Rectal smooth muscle tissue (tissue), 1 donor: ENCODE measurements at regions not wholly inside any gene's neighbourhood (a gene's known extent, or its start where the extent isn't known, plus 50 kb on each side); places are given as distances from the start of the nearest gene placed in this dataset.
"Not testable (repeated sequence)": the region's sequence is repeated elsewhere in the genome, so short reads cannot be mapped to it uniquely, and the experiment has no call there.

Experiments
- H3K27ac ChIP-seq: one replicate; pipeline ENCODE4 v1.7.0; 2013; ENCODE audit warnings: low read depth, low read length, inconsistent platforms
- H3K27me3 ChIP-seq: one replicate; pipeline ENCODE4 v1.7.0; 2013; ENCODE audit warnings: low read length; ENCODE audit not compliant: control insufficient read depth, insufficient read depth
- H3K36me3 ChIP-seq: one replicate; pipeline ENCODE4 v1.7.0; 2013; ENCODE audit warnings: low read length; ENCODE audit not compliant: control insufficient read depth, insufficient read depth
- H3K4me1 ChIP-seq: one replicate; pipeline ENCODE4 v1.7.0; 2013; ENCODE audit warnings: low read length; ENCODE audit not compliant: control insufficient read depth, insufficient read depth
- H3K4me3 ChIP-seq: one replicate; pipeline ENCODE4 v1.7.0; 2013; ENCODE audit warnings: low read length
- H3K9ac ChIP-seq: one replicate; pipeline ENCODE4 v1.7.0; 2013; ENCODE audit warnings: low read length

DNA sequence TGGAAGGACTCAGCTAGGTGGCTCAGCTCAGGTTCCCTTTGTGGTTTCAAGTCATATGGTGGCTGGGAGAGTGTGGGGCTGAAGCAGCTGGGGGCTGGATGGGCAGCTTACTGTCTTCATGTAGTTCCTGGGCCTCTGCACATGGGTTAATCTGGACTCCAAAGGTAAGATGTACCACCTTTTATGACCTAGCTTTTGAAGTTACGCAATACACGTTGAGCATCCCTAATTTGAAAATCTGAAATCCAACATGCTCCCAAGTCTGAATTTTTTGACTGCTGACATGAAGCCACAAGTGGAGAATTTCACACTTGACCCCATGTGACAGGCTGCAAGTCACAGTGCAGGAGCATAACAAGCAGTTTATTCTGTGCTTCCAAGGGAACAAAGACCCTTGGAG, 173.7 kb downstream of the KBTBD8 start:
- Histone ChIP-seq H3K4me1 (no peaks in the 10 kb centered on the region), H3K4me3 (no peak overlapping the region), H3K9ac (no peak overlapping the region), H3K27ac (no peak overlapping the region), H3K36me3 (no peaks in the 10 kb centered on the region), H3K27me3 (no peaks in the 10 kb centered on the region)

DNA sequence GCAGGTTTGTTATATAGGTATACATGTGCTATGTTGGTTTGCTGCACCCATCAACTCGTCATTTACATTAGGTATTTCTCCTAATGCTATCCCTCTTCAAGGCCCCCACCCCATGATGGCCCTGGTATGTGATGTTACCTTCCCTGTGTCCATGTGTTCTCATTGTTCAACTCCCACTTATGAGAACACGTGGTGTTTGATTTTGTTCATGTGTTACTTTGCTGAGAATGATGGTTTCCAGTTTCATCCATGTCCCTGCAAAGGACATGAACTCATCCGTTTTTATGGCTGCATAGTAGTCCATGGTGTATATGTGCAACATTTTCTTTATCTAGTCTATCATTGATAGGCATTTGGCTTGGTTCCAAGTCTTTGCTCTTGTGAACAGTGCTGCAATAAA, 175.0 kb downstream of the KBTBD8 start:
- not testable (repeated sequence) for H3K4me1 ChIP-seq, H3K27me3 ChIP-seq, H3K36me3 ChIP-seq, H3K9ac ChIP-seq, H3K27ac ChIP-seq, H3K4me3 ChIP-seq

DNA sequence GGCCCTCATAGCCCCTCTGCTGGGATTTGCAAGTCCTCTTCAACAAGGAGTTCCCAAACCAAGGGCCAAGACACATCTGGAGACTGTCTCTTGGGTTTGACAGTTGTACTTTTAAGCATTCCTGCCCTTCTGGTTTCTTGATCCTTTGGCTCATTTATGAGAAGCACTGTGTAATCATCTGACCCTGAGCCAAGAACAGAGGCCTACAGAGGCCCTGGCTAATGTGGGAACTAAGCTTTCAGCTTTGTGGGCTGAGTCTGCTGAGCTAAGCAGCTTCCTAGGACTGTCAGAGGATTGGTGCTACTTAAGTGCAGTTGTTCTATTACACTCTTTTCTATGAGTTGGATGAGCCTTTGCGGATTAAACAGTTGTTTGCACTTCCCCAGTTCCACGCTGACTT, 178.3 kb downstream of the KBTBD8 start:
- no peaks in the 10 kb centered on the region for H3K27me3 ChIP-seq
- H3K4me1 ChIP-seq = no peaks in the 10 kb centered on the region
- no peak overlapping the region for H3K4me3 ChIP-seq
- H3K27ac ChIP-seq = no peak overlapping the region
- H3K9ac ChIP-seq = no peak overlapping the region
- H3K36me3 ChIP-seq = no peaks in the 10 kb centered on the region

DNA sequence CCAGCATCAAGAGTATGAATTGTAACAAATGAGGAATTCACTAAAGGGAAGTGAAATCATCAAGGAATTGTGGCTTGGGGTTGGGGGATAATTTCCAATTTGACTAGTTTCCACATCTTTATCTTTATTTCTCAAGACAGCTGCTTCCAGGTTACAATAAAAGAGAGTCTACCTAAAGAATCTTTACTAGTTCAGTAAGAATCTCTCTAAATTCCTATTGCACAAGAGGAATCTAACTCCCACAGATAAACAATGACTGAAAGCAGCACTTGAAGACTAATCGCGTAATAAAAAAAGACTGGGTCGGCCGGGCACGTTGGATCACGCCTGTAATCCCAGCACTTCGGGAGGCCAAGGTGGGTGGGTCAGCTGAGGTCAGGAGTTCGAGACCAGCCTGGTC, 194.4 kb downstream of the KBTBD8 start:
- H3K27me3 ChIP-seq = no peaks in the 10 kb centered on the region
- no peak overlapping the region for H3K9ac ChIP-seq
- H3K36me3 ChIP-seq = no peaks in the 10 kb centered on the region
- no peak overlapping the region for H3K27ac ChIP-seq
- H3K4me1 ChIP-seq = no peaks in the 10 kb centered on the region
- H3K4me3 ChIP-seq = no peak overlapping the region

DNA sequence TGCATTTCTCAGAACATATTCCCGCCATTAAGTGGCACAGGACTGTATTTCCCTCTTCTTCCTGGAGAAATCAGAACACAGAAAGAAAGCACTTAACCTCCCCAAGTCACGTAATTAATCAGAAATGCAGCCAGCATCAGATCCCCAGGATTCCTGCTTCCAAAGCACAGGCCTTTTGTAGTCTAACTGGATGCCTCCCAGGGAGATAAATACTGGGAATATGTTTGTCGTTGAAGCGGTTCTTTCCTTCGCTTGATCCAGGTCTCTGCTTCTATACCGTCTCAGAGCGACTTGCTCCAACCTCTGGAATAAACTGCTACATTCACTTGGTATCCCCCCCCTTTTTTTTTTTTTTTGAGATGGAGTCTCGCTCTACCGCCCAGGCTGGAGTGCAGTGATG, 198.6 kb downstream of the KBTBD8 start:
- no peak overlapping the region for H3K4me3 ChIP-seq
- H3K4me1 ChIP-seq = no peaks in the 10 kb centered on the region

DNA sequence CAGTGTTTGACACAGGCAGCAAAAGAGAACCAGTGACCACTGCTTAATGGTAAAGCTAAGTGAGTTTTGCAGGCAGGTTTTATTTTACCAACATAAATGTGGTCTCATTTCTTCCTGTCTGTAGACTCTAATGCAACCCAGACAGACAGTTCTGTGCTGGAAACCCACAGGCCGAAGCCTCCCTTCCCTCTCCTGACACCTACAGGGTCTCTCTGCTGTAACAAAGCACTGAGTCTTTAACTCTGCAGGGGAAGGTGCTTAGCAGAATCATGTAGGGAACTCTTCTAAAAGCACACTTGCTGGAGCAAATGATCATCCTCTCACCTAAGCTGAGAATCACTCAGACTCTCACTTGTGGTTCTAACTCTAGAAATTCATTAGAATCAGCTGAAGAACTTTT, 200.3 kb downstream of the KBTBD8 start:
- Histone ChIP-seq H3K4me3 (no peak overlapping the region), H3K27ac (no peak overlapping the region), H3K9ac (no peak overlapping the region), H3K4me1 (no peaks in the 10 kb centered on the region), H3K36me3 (no peaks in the 10 kb centered on the region), H3K27me3 (no peaks in the 10 kb centered on the region)

More for the DNA sequence above, 198.6 kb downstream of the KBTBD8 start:
- no peaks in the 10 kb centered on the region for H3K27me3 ChIP-seq
- H3K36me3 ChIP-seq = no peaks in the 10 kb centered on the region
- H3K9ac ChIP-seq = no peak overlapping the region
- no peak overlapping the region for H3K27ac ChIP-seq

DNA sequence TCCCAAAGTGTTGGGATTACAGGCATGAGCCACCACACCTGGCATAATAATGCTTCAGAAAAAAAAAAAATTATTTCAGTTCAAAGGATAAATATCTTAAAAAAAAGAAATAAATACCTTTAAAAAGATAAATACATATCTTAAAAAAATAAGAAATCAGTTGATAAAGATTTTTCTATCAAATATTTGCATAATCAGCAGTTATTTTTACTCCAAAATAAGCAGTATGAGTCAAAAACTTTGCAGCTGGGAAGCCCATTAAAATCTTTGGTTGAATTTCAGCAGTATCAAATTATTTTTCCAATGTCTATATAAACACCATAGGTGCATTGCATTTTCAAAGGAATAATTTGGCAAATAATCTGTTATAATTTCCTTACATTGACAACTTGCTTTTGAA, 202.5 kb downstream of the KBTBD8 start:
- H3K4me3 ChIP-seq = no peak overlapping the region
- no peaks in the 10 kb centered on the region for H3K36me3 ChIP-seq
- H3K4me1 ChIP-seq = no peaks in the 10 kb centered on the region
- H3K27me3 ChIP-seq = no peaks in the 10 kb centered on the region
- no peak overlapping the region for H3K27ac ChIP-seq
- no peak overlapping the region for H3K9ac ChIP-seq

DNA sequence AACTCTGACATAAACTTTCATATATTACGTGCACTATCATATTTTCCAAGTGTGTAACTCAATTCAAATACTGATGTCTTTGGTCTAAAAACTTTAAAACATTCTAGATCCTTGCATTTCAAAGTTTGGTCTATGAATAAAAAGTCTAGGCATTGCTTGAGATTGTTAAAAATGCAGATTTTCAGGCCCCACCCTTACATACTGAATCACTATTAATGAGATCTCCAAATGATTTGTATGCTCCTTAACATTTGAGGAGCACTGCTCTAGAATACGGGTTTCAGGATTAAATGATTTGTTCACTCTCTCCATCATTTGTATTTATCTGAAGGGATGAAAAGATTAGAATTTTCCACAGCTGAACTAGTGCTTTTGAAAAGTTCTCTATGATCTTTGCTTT, 202.9 kb downstream of the KBTBD8 start:
- H3K9ac ChIP-seq = no peak overlapping the region
- no peaks in the 10 kb centered on the region for H3K27me3 ChIP-seq
- H3K36me3 ChIP-seq = no peaks in the 10 kb centered on the region
- no peaks in the 10 kb centered on the region for H3K4me1 ChIP-seq
- no peak overlapping the region for H3K27ac ChIP-seq
- H3K4me3 ChIP-seq = no peak overlapping the region

DNA sequence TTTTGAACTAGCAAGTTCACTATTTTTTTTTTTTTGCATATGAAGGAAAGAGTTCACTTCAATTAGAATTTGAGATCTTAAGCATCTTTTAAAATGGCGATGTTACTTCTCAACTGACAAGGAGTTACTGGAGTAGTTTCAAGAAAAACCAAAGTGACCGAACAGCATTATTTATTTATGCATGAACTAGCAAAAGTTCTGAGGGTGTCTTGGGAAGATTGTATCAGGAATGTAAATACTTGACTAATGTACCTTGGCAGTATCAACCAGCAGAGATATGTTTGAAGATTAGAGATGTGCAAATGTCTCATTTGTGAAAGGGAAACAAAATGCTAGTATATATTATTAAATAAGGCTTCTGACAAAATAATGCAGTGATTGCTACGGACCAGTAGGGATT, 203.9 kb downstream of the KBTBD8 start:
- H3K9ac ChIP-seq = no peak overlapping the region
- no peak overlapping the region for H3K4me3 ChIP-seq
- no peaks in the 10 kb centered on the region for H3K4me1 ChIP-seq
- H3K27ac ChIP-seq = no peak overlapping the region
- no peaks in the 10 kb centered on the region for H3K36me3 ChIP-seq
- H3K27me3 ChIP-seq = no peaks in the 10 kb centered on the region

DNA sequence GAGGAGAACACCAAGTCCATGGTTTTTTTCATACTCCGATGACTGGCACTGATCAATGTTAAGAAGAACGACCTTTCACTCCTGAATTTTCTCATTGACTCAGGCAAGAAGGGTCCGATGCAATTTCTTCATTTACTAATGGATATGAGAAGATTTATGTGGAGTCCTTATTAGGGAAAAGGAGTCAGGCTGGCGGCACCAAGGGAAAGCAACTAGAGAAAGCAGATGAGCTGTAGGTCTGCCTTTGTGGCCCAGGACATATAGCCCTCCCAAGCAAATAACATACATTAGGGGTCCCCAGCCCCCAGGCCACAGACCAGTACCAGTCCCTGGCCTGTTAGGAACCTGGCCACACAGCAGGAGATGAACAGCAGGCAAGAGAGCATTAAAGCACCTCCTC, 206.8 kb downstream of the KBTBD8 start:
- no peaks in the 10 kb centered on the region for H3K4me1 ChIP-seq
- H3K4me3 ChIP-seq = no peak overlapping the region
- no peaks in the 10 kb centered on the region for H3K27me3 ChIP-seq
- H3K36me3 ChIP-seq = no peaks in the 10 kb centered on the region
- H3K9ac ChIP-seq = no peak overlapping the region
- H3K27ac ChIP-seq = no peak overlapping the region

DNA sequence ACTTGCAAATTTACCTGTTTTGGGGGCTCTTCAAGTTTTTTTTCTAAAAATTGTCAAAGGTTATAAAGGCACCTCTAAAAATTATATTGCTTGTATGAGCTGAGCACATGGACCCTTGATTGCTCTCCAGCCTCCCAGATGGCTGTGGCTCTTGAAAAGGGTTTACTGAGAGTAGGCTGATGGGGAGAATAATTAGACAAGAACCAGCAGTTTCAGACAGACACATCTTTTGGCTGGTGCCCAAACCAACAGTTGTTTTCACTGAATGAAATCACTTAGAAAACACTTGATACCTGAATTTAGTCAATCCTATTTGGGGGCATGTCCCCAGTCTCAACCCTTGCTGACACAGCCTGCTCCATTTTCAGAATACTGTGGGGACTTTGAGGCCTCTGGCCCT, 217.6 kb downstream of the KBTBD8 start:
- no peaks in the 10 kb centered on the region for H3K36me3 ChIP-seq
- no peak overlapping the region for H3K4me3 ChIP-seq
- H3K27ac ChIP-seq = no peak overlapping the region
- no peaks in the 10 kb centered on the region for H3K27me3 ChIP-seq
- H3K4me1 ChIP-seq = no peaks in the 10 kb centered on the region
- no peak overlapping the region for H3K9ac ChIP-seq

DNA sequence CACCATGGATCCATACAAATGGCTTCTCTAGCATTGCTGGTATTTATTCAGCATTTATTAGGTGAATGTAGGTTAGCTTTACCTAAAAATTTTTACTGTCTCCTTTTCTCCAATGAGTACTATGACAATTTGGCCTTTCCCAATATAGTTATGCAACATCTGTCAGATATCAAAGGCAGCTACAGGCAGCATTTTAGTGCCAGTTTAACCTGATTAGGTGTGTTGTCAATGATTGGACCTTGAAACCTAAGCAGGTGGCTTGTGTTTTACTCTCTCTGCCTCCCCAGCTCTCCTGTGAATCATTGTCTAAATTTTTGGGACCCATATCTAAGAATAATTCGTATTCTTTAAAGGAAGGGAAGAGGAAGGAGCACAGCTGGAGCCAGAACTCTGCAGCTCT, 228.9 kb downstream of the KBTBD8 start:
- Histone ChIP-seq H3K36me3 (no peaks in the 10 kb centered on the region), H3K4me1 (no peaks in the 10 kb centered on the region)

DNA sequence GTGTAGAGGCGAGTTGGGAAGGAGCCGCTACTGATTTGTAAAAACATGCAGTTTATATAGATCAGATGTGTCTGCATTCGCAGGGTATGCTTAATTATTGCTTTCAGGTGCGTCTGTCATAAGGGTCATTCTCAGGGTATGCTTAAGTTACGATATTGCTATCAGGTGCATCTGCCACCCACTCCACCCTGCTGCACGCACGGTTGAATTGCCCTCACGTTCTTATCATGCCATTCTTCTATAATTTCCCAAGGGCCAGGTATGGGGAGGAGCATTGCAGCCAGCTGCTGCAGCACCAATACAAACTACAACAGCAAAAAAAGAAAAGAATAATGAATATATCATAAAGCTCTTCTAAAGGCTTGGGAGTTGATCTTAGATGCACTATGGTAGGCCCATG, 230.0 kb downstream of the KBTBD8 start:
- Histone ChIP-seq H3K27me3 (no peaks in the 10 kb centered on the region), H3K9ac (no peak overlapping the region), H3K36me3 (no peaks in the 10 kb centered on the region), H3K4me1 (no peaks in the 10 kb centered on the region), H3K27ac (no peak overlapping the region), H3K4me3 (no peak overlapping the region)

More for the DNA sequence above, 228.9 kb downstream of the KBTBD8 start:
- Histone ChIP-seq H3K27ac (no peak overlapping the region), H3K27me3 (no peaks in the 10 kb centered on the region), H3K9ac (no peak overlapping the region), H3K4me3 (no peak overlapping the region)

DNA sequence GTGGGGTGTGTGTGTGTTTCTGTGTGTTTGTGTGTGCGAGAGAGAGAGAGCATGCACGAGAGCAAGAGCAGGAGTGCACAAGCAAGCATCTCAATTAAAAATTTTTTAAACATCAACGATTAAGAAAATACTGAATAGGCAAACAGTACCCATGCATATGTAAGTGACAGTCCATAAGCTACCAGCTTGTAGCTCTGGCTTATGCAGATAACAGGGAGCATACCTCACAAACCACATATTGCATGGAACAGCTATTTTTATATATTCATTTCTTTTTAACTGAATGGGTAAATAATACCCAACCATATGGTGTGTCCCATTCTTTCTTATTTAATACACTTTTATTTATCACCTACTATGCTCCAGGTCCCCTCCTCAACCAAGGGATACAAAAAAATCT, 234.5 kb downstream of the KBTBD8 start:
- H3K9ac ChIP-seq = no peak overlapping the region
- no peak overlapping the region for H3K4me3 ChIP-seq
- no peak overlapping the region for H3K27ac ChIP-seq
- no peaks in the 10 kb centered on the region for H3K4me1 ChIP-seq
- H3K36me3 ChIP-seq = no peaks in the 10 kb centered on the region
- H3K27me3 ChIP-seq = no peaks in the 10 kb centered on the region
